D721Med (cell line): ENCODE measurements at regions not wholly inside any gene's neighbourhood (a gene's known extent, or its start where the extent isn't known, plus 50 kb on each side); places are given as distances from the start of the nearest gene placed in this dataset.

Experiments
- DNase-seq: peaks from one replicate; pipeline ENCODE4 v3.0.0; 2011; ENCODE audit warnings: low spot score; ENCODE audit not compliant: insufficient read length
- FAIRE-seq: peaks from 2 replicates; lab custom pipeline; 2011; peaks lifted over from hg19 to GRCh38; lab: Jason Lieb, UNC
- CTCF ChIP-seq: IDR thresholded peaks from 2 replicates; pipeline ENCODE4 v1.5.1; 2012; ENCODE audit warnings: mild to moderate bottlenecking, control low read depth; ENCODE audit not compliant: insufficient read depth; ENCODE audit errors: missing control alignments

- TF ChIP-seq CTCF, result no peak
- FAIRE-seq (peak; percentile 6), DNase-seq (no peak)
These were observed 825.2 kb downstream of the SLITRK1 start for GRCh38 chr13:83057119-83057518.

- FAIRE-seq (no peak), DNase-seq (no peak)
- no peak for TF ChIP-seq CTCF
These were observed 826.0 kb downstream of the SLITRK1 start for GRCh38 chr13:83056269-83056668.

- FAIRE-seq, result no peak
- DNase-seq, result no peak
- TF ChIP-seq CTCF, result no peak
These were observed 833.9 kb downstream of the SLITRK1 start for GRCh38 chr13:83048419-83048818.

GRCh38 chr13:83024955-83025594 is 857.2 kb downstream of the SLITRK1 start:
- no peak for FAIRE-seq
- TF ChIP-seq CTCF, result no peak
- DNase-seq, result no peak

GRCh38 chr13:83024232-83024631 is 858.0 kb downstream of the SLITRK1 start:
- DNase-seq (no peak), FAIRE-seq (no peak)
- no peak for TF ChIP-seq CTCF

- DNase-seq, result no peak
- TF ChIP-seq CTCF, result no peak
- no peak for FAIRE-seq
These were observed 862.3 kb downstream of the SLITRK1 start for GRCh38 chr13:83019986-83020385.

- TF ChIP-seq CTCF, result no peak
- DNase-seq (no peak), FAIRE-seq (no peak)
These were observed 872.3 kb downstream of the SLITRK1 start for GRCh38 chr13:83009987-83010386.
